ENCODE measurements at regions not wholly inside any gene's neighbourhood (a gene's known extent, or its start where the extent isn't known, plus 50 kb on each side); places are given as distances from the start of the nearest gene placed in this dataset.
A peak's percentile ranks its signal among the peaks of the same experiment; 100 is the strongest.
"Not testable (repeated sequence)": the region's sequence is repeated elsewhere in the genome, so short reads cannot be mapped to it uniquely, and the experiment has no call there.

- H3K4me3 ChIP-seq (ENCODE audit: low read depth in 1 of 2, low read length in 2 of 2), result no peak overlapping the region
- WGBS, 2 donors, result 16 to 35% methylated on average over 1 of the region's 1 CpG
- no peaks in the 10 kb centered on the region for H3K9me3 ChIP-seq (ENCODE audit: control insufficient read depth in 2 of 2, insufficient read depth in 1 of 2, low read depth in 1 of 2, low read length in 1 of 2)
- no peaks in the 10 kb centered on the region for H3K36me3 ChIP-seq (ENCODE audit: control insufficient read depth in 2 of 2, insufficient read depth in 2 of 2, low read length in 1 of 2)
- H3K27ac ChIP-seq (ENCODE audit: low read depth in 2 of 2, low read length in 1 of 2), result peak overlapping the region in 1 of 2 donors; percentile 22
- peaks cover 0 to 2% of the 10 kb centered on the region in 2 donors for H3K4me1 ChIP-seq (ENCODE audit: control insufficient read depth in 2 of 2, insufficient read depth in 2 of 2, low read length in 1 of 2)
- no peaks in the 10 kb centered on the region for H3K27me3 ChIP-seq (ENCODE audit: control insufficient read depth in 1 of 2, insufficient read depth in 2 of 2, low read length in 2 of 2)
Measured at GRCh38 chr2:109715313-109715805, 78.7 kb upstream of the RGPD5 start.

GRCh38 chr2:109716596-109716995 is 77.5 kb upstream of the RGPD5 start:
- H3K36me3 ChIP-seq (ENCODE audit: control insufficient read depth in 2 of 2, insufficient read depth in 2 of 2, low read length in 1 of 2); H3K4me1 ChIP-seq (ENCODE audit: control insufficient read depth in 2 of 2, insufficient read depth in 2 of 2, low read length in 1 of 2); H3K27ac ChIP-seq (ENCODE audit: low read depth in 2 of 2, low read length in 1 of 2); H3K9me3 ChIP-seq (ENCODE audit: control insufficient read depth in 2 of 2, insufficient read depth in 1 of 2, low read depth in 1 of 2, low read length in 1 of 2); H3K4me3 ChIP-seq (ENCODE audit: low read depth in 1 of 2, low read length in 2 of 2); H3K27me3 ChIP-seq (ENCODE audit: control insufficient read depth in 1 of 2, insufficient read depth in 2 of 2, low read length in 2 of 2): not testable (repeated sequence)
- WGBS, 2 donors, result 69 to 87% methylated on average over 4 of the region's 4 CpGs

- peaks cover 0 to 3% of the 10 kb centered on the region in 2 donors for H3K4me1 ChIP-seq (ENCODE audit: control insufficient read depth in 2 of 2, insufficient read depth in 2 of 2, low read length in 1 of 2)
- no peak overlapping the region for H3K27ac ChIP-seq (ENCODE audit: low read depth in 2 of 2, low read length in 1 of 2)
- no peaks in the 10 kb centered on the region for H3K27me3 ChIP-seq (ENCODE audit: control insufficient read depth in 1 of 2, insufficient read depth in 2 of 2, low read length in 2 of 2)
- 98 to 99% methylated on average over 2 of the region's 2 CpGs for WGBS, 2 donors
- no peaks in the 10 kb centered on the region for H3K36me3 ChIP-seq (ENCODE audit: control insufficient read depth in 2 of 2, insufficient read depth in 2 of 2, low read length in 1 of 2)
- no peaks in the 10 kb centered on the region for H3K9me3 ChIP-seq (ENCODE audit: control insufficient read depth in 2 of 2, insufficient read depth in 1 of 2, low read depth in 1 of 2, low read length in 1 of 2)
- H3K4me3 ChIP-seq (ENCODE audit: low read depth in 1 of 2, low read length in 2 of 2), result no peak overlapping the region
Measured at GRCh38 chr2:109718139-109718538, 76.0 kb upstream of the RGPD5 start.

- H3K27me3 ChIP-seq (ENCODE audit: control insufficient read depth in 1 of 2, insufficient read depth in 2 of 2, low read length in 2 of 2), result no peaks in the 10 kb centered on the region
- no peaks in the 10 kb centered on the region for H3K36me3 ChIP-seq (ENCODE audit: control insufficient read depth in 2 of 2, insufficient read depth in 2 of 2, low read length in 1 of 2)
- H3K9me3 ChIP-seq (ENCODE audit: control insufficient read depth in 2 of 2, insufficient read depth in 1 of 2, low read depth in 1 of 2, low read length in 1 of 2), result no peaks in the 10 kb centered on the region
- H3K4me3 ChIP-seq (ENCODE audit: low read depth in 1 of 2, low read length in 2 of 2), result no peak overlapping the region
- H3K4me1 ChIP-seq (ENCODE audit: control insufficient read depth in 2 of 2, insufficient read depth in 2 of 2, low read length in 1 of 2), result peaks cover 0 to 5% of the 10 kb centered on the region in 2 donors
- WGBS, 2 donors, result 54 to 65% methylated on average over 6 of the region's 6 CpGs
- H3K27ac ChIP-seq (ENCODE audit: low read depth in 2 of 2, low read length in 1 of 2), result peak overlapping the region; percentile 82 to 95
Measured at GRCh38 chr2:109719871-109720270, 74.2 kb upstream of the RGPD5 start.

GRCh38 chr2:109720380-109721106 is 73.6 kb upstream of the RGPD5 start:
- H3K9me3 ChIP-seq (ENCODE audit: control insufficient read depth in 2 of 2, insufficient read depth in 1 of 2, low read depth in 1 of 2, low read length in 1 of 2), result no peaks in the 10 kb centered on the region
- no peak overlapping the region for H3K4me3 ChIP-seq (ENCODE audit: low read depth in 1 of 2, low read length in 2 of 2)
- peaks cover 0 to 8% of the 10 kb centered on the region in 2 donors for H3K4me1 ChIP-seq (ENCODE audit: control insufficient read depth in 2 of 2, insufficient read depth in 2 of 2, low read length in 1 of 2)
- WGBS, 2 donors, result 49 to 50% methylated on average over 3 of the region's 3 CpGs
- H3K27ac ChIP-seq (ENCODE audit: low read depth in 2 of 2, low read length in 1 of 2), result peak overlapping the region; percentile 82 to 95
- H3K27me3 ChIP-seq (ENCODE audit: control insufficient read depth in 1 of 2, insufficient read depth in 2 of 2, low read length in 2 of 2), result no peaks in the 10 kb centered on the region
- H3K36me3 ChIP-seq (ENCODE audit: control insufficient read depth in 2 of 2, insufficient read depth in 2 of 2, low read length in 1 of 2), result no peaks in the 10 kb centered on the region

GRCh38 chr2:109721135-109721534 is 73.0 kb upstream of the RGPD5 start:
- H3K27ac ChIP-seq (ENCODE audit: low read depth in 2 of 2, low read length in 1 of 2), result peak overlapping the region; percentile 92 to 95
- 47 to 64% methylated on average over 9 of the region's 9 CpGs for WGBS, 2 donors

GRCh38 chr2:109721626-109722025 is 72.5 kb upstream of the RGPD5 start:
- H3K9me3 ChIP-seq (ENCODE audit: control insufficient read depth in 2 of 2, insufficient read depth in 1 of 2, low read depth in 1 of 2, low read length in 1 of 2), result no peaks in the 10 kb centered on the region
- H3K4me1 ChIP-seq (ENCODE audit: control insufficient read depth in 2 of 2, insufficient read depth in 2 of 2, low read length in 1 of 2), result peaks cover 0 to 9% of the 10 kb centered on the region in 2 donors
- no peaks in the 10 kb centered on the region for H3K36me3 ChIP-seq (ENCODE audit: control insufficient read depth in 2 of 2, insufficient read depth in 2 of 2, low read length in 1 of 2)
- H3K27me3 ChIP-seq (ENCODE audit: control insufficient read depth in 1 of 2, insufficient read depth in 2 of 2, low read length in 2 of 2), result no peaks in the 10 kb centered on the region
- H3K27ac ChIP-seq (ENCODE audit: low read depth in 2 of 2, low read length in 1 of 2), result peak overlapping the region; percentile 91 to 92
- H3K4me3 ChIP-seq (ENCODE audit: low read depth in 1 of 2, low read length in 2 of 2), result no peak overlapping the region
- WGBS, 2 donors, result 50 to 62% methylated on average over 8 of the region's 8 CpGs

More at GRCh38 chr2:109721135-109721534, 73.0 kb upstream of the RGPD5 start:
- Histone ChIP-seq H3K4me3 (ENCODE audit: low read depth in 1 of 2, low read length in 2 of 2) (no peak overlapping the region), H3K36me3 (ENCODE audit: control insufficient read depth in 2 of 2, insufficient read depth in 2 of 2, low read length in 1 of 2) (no peaks in the 10 kb centered on the region), H3K27me3 (ENCODE audit: control insufficient read depth in 1 of 2, insufficient read depth in 2 of 2, low read length in 2 of 2) (no peaks in the 10 kb centered on the region), H3K4me1 (ENCODE audit: control insufficient read depth in 2 of 2, insufficient read depth in 2 of 2, low read length in 1 of 2) (peaks cover 0 to 8% of the 10 kb centered on the region in 2 donors), H3K9me3 (ENCODE audit: control insufficient read depth in 2 of 2, insufficient read depth in 1 of 2, low read depth in 1 of 2, low read length in 1 of 2) (no peaks in the 10 kb centered on the region)

- Histone ChIP-seq H3K4me3 (ENCODE audit: low read depth in 1 of 2, low read length in 2 of 2) (no peak overlapping the region), H3K9me3 (ENCODE audit: control insufficient read depth in 2 of 2, insufficient read depth in 1 of 2, low read depth in 1 of 2, low read length in 1 of 2) (no peaks in the 10 kb centered on the region), H3K27ac (ENCODE audit: low read depth in 2 of 2, low read length in 1 of 2) (peak overlapping the region; percentile 91 to 92), H3K4me1 (ENCODE audit: control insufficient read depth in 2 of 2, insufficient read depth in 2 of 2, low read length in 1 of 2) (peaks cover 0 to 9% of the 10 kb centered on the region in 2 donors), H3K27me3 (ENCODE audit: control insufficient read depth in 1 of 2, insufficient read depth in 2 of 2, low read length in 2 of 2) (no peaks in the 10 kb centered on the region), H3K36me3 (ENCODE audit: control insufficient read depth in 2 of 2, insufficient read depth in 2 of 2, low read length in 1 of 2) (no peaks in the 10 kb centered on the region)
- 28 to 43% methylated on average over 5 of the region's 5 CpGs for WGBS, 2 donors
Measured at GRCh38 chr2:109722026-109722425, 72.1 kb upstream of the RGPD5 start.

GRCh38 chr2:109722640-109723039 is 71.5 kb upstream of the RGPD5 start:
- not testable (repeated sequence) for H3K4me3 ChIP-seq (ENCODE audit: low read depth in 1 of 2, low read length in 2 of 2); H3K27me3 ChIP-seq (ENCODE audit: control insufficient read depth in 1 of 2, insufficient read depth in 2 of 2, low read length in 2 of 2); H3K36me3 ChIP-seq (ENCODE audit: control insufficient read depth in 2 of 2, insufficient read depth in 2 of 2, low read length in 1 of 2); H3K4me1 ChIP-seq (ENCODE audit: control insufficient read depth in 2 of 2, insufficient read depth in 2 of 2, low read length in 1 of 2); H3K9me3 ChIP-seq (ENCODE audit: control insufficient read depth in 2 of 2, insufficient read depth in 1 of 2, low read depth in 1 of 2, low read length in 1 of 2)
- peak overlapping the region in 1 of 2 donors; percentile 27 for H3K27ac ChIP-seq (ENCODE audit: low read depth in 2 of 2, low read length in 1 of 2)
- WGBS, 2 donors, result 78 to 81% methylated on average over 3 of the region's 3 CpGs

GRCh38 chr2:109723153-109723552 is 71.0 kb upstream of the RGPD5 start:
- H3K27ac ChIP-seq (ENCODE audit: low read depth in 2 of 2, low read length in 1 of 2); H3K36me3 ChIP-seq (ENCODE audit: control insufficient read depth in 2 of 2, insufficient read depth in 2 of 2, low read length in 1 of 2); H3K4me3 ChIP-seq (ENCODE audit: low read depth in 1 of 2, low read length in 2 of 2); H3K4me1 ChIP-seq (ENCODE audit: control insufficient read depth in 2 of 2, insufficient read depth in 2 of 2, low read length in 1 of 2); H3K9me3 ChIP-seq (ENCODE audit: control insufficient read depth in 2 of 2, insufficient read depth in 1 of 2, low read depth in 1 of 2, low read length in 1 of 2); H3K27me3 ChIP-seq (ENCODE audit: control insufficient read depth in 1 of 2, insufficient read depth in 2 of 2, low read length in 2 of 2): not testable (repeated sequence)
- WGBS, 2 donors, result 87 to 90% methylated on average over 3 of the region's 3 CpGs
